Parathyroid adenoma (tissue), 2 donors: ENCODE measurements at regions not wholly inside any gene's neighbourhood (a gene's known extent, or its start where the extent isn't known, plus 50 kb on each side); places are given as distances from the start of the nearest gene placed in this dataset.

Experiments used
- H2AFZ ChIP-seq: fragments of 300-600 bp; sonication (generic); one replicate; pipeline ENCODE4 v1.7.0; 2017; ENCODE audit warnings: antibody characterized with exemption, mild to moderate bottlenecking
- H3K27ac ChIP-seq: fragments of 300-600 bp; sonication (generic); one replicate; pipeline ENCODE4 v1.7.0; 2017
- H3K27me3 ChIP-seq: fragments of 300-600 bp; sonication (generic); one replicate; pipeline ENCODE4 v1.7.0; 2017; ENCODE audit warnings: low read length; ENCODE audit not compliant: control insufficient read depth, insufficient read depth
- H3K36me3 ChIP-seq: fragments of 300-600 bp; sonication (generic); one replicate; pipeline ENCODE4 v1.7.0; 2017; ENCODE audit warnings: low read length; ENCODE audit not compliant: control insufficient read depth, insufficient read depth
- H3K4me1 ChIP-seq: fragments of 300-600 bp; sonication (generic); one replicate; pipeline ENCODE4 v1.7.0; 2017; ENCODE audit warnings: control low read depth
- H3K4me2 ChIP-seq: fragments of 300-600 bp; sonication (generic); one replicate; pipeline ENCODE4 v1.7.0; 2017; ENCODE audit warnings: low read length
- H3K4me3 ChIP-seq: fragments of 300-600 bp; sonication (generic); one replicate; pipeline ENCODE4 v1.7.0; 2017; ENCODE audit warnings: low read depth, low read length
- H3K79me2 ChIP-seq: fragments of 300-600 bp; sonication (generic); one replicate; pipeline ENCODE4 v1.7.0; 2017; ENCODE audit warnings: control low read depth
- H3K9ac ChIP-seq: fragments of 300-600 bp; sonication (generic); one replicate; pipeline ENCODE4 v1.7.0; 2017; ENCODE audit warnings: mild to moderate bottlenecking
- H3K9me3 ChIP-seq: fragments of 300-600 bp; sonication (generic); one replicate; pipeline ENCODE4 v1.7.0; 2017; ENCODE audit warnings: low read length; ENCODE audit not compliant: control insufficient read depth
- TF ChIP-seq, protein P1 (sequence below): fragments of 300-600 bp; sonication (generic); IDR thresholded peaks from one replicate; pipeline ENCODE4 v1.7.0; 2017; ENCODE audit warnings: antibody characterized with exemption, mild to moderate bottlenecking
- donor health status: primary hyperparathyroidism.

DNA sequence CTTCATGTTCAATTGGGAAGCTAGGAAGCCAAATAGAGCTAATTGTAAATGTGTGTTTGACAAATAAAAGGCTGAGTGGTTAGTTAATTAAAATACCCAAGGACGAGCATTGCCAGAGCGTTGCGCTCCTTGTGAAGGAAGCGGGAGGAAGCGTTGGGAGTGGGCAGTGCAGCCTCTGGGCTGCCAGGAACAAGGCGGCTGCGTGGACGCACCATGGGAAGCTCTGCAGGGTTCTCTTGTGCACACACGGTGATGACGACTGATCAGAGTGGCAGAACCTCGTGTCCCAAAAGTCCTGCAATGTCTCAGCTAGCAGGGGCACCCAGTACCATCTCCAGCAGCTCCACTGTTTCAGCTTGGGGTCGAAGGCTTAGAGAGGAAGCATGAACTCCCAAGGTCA is 546.6 kb upstream of the TMEM132C start:
- H3K4me2 ChIP-seq, result no peak overlapping the region
- no peaks in the 10 kb centered on the region for H3K9me3 ChIP-seq
- H3K9ac ChIP-seq, result no peak overlapping the region
- H3K4me1 ChIP-seq, result no peaks in the 10 kb centered on the region
- TF ChIP-seq, protein P1, sequence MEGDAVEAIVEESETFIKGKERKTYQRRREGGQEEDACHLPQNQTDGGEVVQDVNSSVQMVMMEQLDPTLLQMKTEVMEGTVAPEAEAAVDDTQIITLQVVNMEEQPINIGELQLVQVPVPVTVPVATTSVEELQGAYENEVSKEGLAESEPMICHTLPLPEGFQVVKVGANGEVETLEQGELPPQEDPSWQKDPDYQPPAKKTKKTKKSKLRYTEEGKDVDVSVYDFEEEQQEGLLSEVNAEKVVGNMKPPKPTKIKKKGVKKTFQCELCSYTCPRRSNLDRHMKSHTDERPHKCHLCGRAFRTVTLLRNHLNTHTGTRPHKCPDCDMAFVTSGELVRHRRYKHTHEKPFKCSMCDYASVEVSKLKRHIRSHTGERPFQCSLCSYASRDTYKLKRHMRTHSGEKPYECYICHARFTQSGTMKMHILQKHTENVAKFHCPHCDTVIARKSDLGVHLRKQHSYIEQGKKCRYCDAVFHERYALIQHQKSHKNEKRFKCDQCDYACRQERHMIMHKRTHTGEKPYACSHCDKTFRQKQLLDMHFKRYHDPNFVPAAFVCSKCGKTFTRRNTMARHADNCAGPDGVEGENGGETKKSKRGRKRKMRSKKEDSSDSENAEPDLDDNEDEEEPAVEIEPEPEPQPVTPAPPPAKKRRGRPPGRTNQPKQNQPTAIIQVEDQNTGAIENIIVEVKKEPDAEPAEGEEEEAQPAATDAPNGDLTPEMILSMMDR, result no peak
- no peaks in the 10 kb centered on the region for H3K79me2 ChIP-seq
- H2AFZ ChIP-seq, result no peak overlapping the region
- no peaks in the 10 kb centered on the region for H3K36me3 ChIP-seq
- H3K27ac ChIP-seq, result no peak overlapping the region
- no peaks in the 10 kb centered on the region for H3K27me3 ChIP-seq
- no peak overlapping the region for H3K4me3 ChIP-seq

DNA sequence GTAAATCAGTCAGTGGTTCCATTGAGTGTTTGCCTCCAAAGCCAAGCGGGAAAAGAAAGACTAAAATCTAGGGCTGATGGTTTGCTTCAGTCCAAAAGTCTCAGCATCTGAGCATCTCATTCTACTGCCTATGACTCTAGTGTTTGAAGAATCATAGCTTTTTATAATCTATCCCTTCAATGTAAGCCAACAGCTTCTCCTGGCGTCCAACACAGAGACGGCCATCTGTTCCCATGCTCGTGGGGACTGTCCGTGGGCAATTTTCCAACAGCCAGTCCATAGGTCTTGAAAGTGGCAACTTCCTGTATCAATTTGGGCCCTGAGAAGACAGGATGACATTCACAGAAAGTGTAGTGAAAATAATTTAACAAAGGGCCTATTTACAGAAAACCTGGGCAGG is 544.4 kb upstream of the TMEM132C start:
- Histone ChIP-seq H3K4me3 (no peak overlapping the region), H3K36me3 (no peaks in the 10 kb centered on the region), H3K9ac (no peak overlapping the region), H3K9me3 (no peaks in the 10 kb centered on the region), H3K27ac (no peak overlapping the region), H3K27me3 (no peaks in the 10 kb centered on the region), H3K4me2 (no peak overlapping the region), H3K4me1 (no peaks in the 10 kb centered on the region), H3K79me2 (no peaks in the 10 kb centered on the region), H2AFZ (no peak overlapping the region)
- TF ChIP-seq, protein P1, result no peak

DNA sequence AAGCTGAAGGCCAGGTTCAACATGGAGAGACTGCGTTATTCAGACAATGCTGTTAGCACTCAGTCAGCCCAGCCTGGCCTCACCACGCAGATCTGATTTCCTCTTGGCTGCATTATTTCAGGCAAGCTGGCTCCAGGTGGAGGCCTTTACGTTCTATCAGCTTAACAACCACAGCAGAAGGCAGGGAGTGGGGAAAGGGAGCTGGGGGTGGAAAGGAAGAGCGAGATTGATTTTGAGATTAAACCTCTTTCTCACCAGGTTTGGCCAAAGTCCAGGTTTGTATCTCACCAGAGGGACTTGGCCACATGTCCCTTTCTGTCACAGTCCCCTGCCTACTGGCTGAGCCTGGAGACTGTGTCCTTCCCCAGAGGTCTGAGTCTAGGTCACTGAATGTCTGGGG is 543.7 kb upstream of the TMEM132C start:
- Histone ChIP-seq H3K79me2 (no peaks in the 10 kb centered on the region), H3K27me3 (no peaks in the 10 kb centered on the region)
- TF ChIP-seq, protein P1, result no peak

DNA sequence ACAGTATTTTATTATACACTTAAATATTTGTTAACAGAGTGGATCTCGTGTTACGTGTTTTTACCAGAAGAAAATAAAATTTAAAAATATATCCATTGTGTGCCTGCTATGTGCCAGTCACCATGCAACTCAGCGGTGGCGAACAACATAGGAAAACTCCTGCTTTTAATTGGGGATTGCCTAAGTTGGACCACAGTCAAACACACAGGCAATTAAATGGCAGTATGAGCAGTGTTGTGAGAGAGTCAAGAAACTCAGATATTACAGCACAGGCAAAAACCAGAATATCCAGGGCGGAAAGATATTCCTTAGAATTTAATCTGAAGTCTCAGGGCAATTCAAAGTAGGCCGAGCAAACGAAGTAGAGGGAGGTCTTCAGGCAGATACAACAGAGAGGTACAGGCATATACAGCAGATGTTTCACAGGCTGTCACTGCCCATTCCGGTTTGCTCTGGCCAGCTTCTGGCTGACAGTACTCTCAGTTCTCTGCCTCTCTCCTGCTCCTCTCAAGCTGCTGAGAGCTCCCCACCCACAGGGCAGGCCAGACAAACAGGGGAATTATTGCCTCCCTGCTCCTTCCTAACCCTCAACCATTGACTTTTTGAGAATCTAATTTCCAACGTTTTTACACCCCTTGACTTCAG is 540.2 kb upstream of the TMEM132C start:
- Histone ChIP-seq H3K36me3 (no peaks in the 10 kb centered on the region), H2AFZ (no peak overlapping the region), H3K4me2 (no peak overlapping the region), H3K79me2 (no peaks in the 10 kb centered on the region), H3K9ac (no peak overlapping the region), H3K27me3 (no peaks in the 10 kb centered on the region), H3K4me1 (no peaks in the 10 kb centered on the region), H3K9me3 (no peaks in the 10 kb centered on the region), H3K27ac (no peak overlapping the region), H3K4me3 (no peak overlapping the region)
- TF ChIP-seq, protein P1, result no peak

More for the DNA sequence above, 543.7 kb upstream of the TMEM132C start:
- Histone ChIP-seq H3K36me3 (no peaks in the 10 kb centered on the region), H3K4me2 (no peak overlapping the region), H2AFZ (peak overlapping the region; percentile 57), H3K27ac (no peak overlapping the region), H3K4me3 (no peak overlapping the region), H3K4me1 (no peaks in the 10 kb centered on the region), H3K9me3 (no peaks in the 10 kb centered on the region), H3K9ac (no peak overlapping the region)

DNA sequence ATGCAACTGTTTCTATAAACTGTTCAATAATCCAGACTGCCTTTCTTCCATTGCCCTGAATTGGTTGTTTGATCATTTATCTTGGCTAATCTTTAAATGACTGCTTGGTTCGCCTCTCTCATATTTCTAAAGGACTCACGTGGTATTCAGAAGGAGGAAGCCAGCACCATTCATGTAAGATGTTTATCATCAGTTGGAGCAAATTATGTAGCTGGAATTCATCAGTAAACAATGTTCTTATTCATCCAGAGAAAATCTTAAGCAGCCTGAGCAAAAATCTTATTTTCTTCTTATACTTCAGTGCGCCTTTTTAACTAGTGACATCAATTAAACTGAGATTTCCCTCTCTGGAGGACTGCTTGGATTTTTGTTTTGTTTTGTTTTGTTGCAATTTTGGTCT is 538.7 kb upstream of the TMEM132C start:
- TF ChIP-seq, protein P1, result no peak
- H3K4me3 ChIP-seq, result no peak overlapping the region
- H3K36me3 ChIP-seq, result no peaks in the 10 kb centered on the region
- H3K79me2 ChIP-seq, result no peaks in the 10 kb centered on the region
- no peak overlapping the region for H3K4me2 ChIP-seq
- no peak overlapping the region for H2AFZ ChIP-seq
- no peaks in the 10 kb centered on the region for H3K27me3 ChIP-seq
- H3K9ac ChIP-seq, result no peak overlapping the region
- H3K27ac ChIP-seq, result no peak overlapping the region
- no peaks in the 10 kb centered on the region for H3K4me1 ChIP-seq
- H3K9me3 ChIP-seq, result no peaks in the 10 kb centered on the region
